SJSA1 (cell line): ENCODE measurements at regions not wholly inside any gene's neighbourhood (a gene's known extent, or its start where the extent isn't known, plus 50 kb on each side); places are given as distances from the start of the nearest gene placed in this dataset.
"Not testable (repeated sequence)": the region's sequence is repeated elsewhere in the genome, so short reads cannot be mapped to it uniquely, and the experiment has no call there.

Experiments used
- DNase-seq, 2 experiments: peaks; one replicate each; pipeline ENCODE4 v3.0.0-alpha.2; 2015 to 2020; ENCODE audit warnings: low spot score in 2 of 2, low read depth in 1 of 2
- H3K27ac ChIP-seq: fragments of 250-450 bp; sonication (Bioruptor Pico); 2 replicates; pipeline ENCODE4 v1.5.1; 2020; ENCODE audit warnings: mild to moderate bottlenecking, moderate library complexity
- H3K27me3 ChIP-seq: fragments of 250-450 bp; sonication (Bioruptor Pico); replicated peaks from 2 replicates; pipeline ENCODE4 v1.5.1; 2020; ENCODE audit warnings: mild to moderate bottlenecking, moderate library complexity
- H3K36me3 ChIP-seq: fragments of 250-450 bp; sonication (Bioruptor Pico); 2 replicates; pipeline ENCODE4 v1.5.1; 2020; ENCODE audit warnings: mild to moderate bottlenecking
- H3K4me1 ChIP-seq: fragments of 250-450 bp; sonication (Bioruptor Pico); replicated peaks from 2 replicates; pipeline ENCODE4 v1.6.1; 2021; ENCODE audit warnings: mild to moderate bottlenecking
- H3K4me3 ChIP-seq: fragments of 250-450 bp; sonication (Bioruptor Pico); 2 replicates; pipeline ENCODE4 v1.5.1; 2020; ENCODE audit warnings: mild to moderate bottlenecking
- H3K9me3 ChIP-seq: fragments of 250-450 bp; sonication (Bioruptor Pico); replicated peaks from 2 replicates; pipeline ENCODE4 v1.5.1; 2020; ENCODE audit warnings: mild to moderate bottlenecking

- Histone ChIP-seq H3K4me1 (no peaks in the 10 kb centered on the region), H3K9me3 (no peaks in the 10 kb centered on the region), H3K4me3 (no peak overlapping the region), H3K27ac (no peak overlapping the region), H3K36me3 (no peaks in the 10 kb centered on the region), H3K27me3 (no peaks in the 10 kb centered on the region)
- DNase-seq: no peak
Observed at GRCh38 chr5:53262348-53262970, 152.9 kb upstream of the MOCS2 start.

- DNase-seq: no peak
- Histone ChIP-seq H3K9me3 (no peaks in the 10 kb centered on the region), H3K27ac (no peak overlapping the region)
Observed at GRCh38 chr5:53263151-53263550, 153.6 kb upstream of the MOCS2 start.

GRCh38 chr5:53265043-53265442 is 155.5 kb upstream of the MOCS2 start:
- no peak overlapping the region for H3K27ac ChIP-seq
- H3K4me1 ChIP-seq: no peaks in the 10 kb centered on the region
- H3K9me3 ChIP-seq: no peaks in the 10 kb centered on the region
- no peaks in the 10 kb centered on the region for H3K27me3 ChIP-seq
- DNase-seq: no peak
- no peak overlapping the region for H3K4me3 ChIP-seq
- H3K36me3 ChIP-seq: no peaks in the 10 kb centered on the region

More at GRCh38 chr5:53263151-53263550, 153.6 kb upstream of the MOCS2 start:
- H3K27me3 ChIP-seq: no peaks in the 10 kb centered on the region
- H3K36me3 ChIP-seq: no peaks in the 10 kb centered on the region
- no peaks in the 10 kb centered on the region for H3K4me1 ChIP-seq
- H3K4me3 ChIP-seq: no peak overlapping the region

GRCh38 chr5:53268241-53268640 is 158.7 kb upstream of the MOCS2 start:
- H3K4me3 ChIP-seq, H3K27me3 ChIP-seq, H3K36me3 ChIP-seq, DNase-seq, H3K9me3 ChIP-seq, H3K4me1 ChIP-seq, H3K27ac ChIP-seq: not testable (repeated sequence)

DNA sequence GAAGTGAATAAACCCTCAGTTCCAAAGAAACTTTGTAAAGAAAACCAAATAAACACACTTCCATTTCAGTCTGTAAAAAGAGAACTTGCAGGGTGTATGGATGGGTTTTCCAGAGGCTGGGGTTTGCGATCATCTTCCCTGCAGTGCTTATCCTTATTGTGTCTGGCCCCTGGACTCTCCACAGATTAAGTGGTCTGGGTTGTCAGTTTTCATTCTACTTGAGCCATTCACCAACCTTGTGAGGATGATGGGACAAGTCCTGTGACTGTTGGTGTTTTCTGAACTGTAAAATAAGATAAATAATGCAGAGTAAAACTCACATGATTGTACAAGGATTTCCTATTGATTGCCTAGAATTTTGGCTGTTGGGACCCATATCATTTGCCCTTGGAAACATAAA is 166.1 kb upstream of the MOCS2 start:
- Histone ChIP-seq H3K9me3 (no peaks in the 10 kb centered on the region), H3K36me3 (no peaks in the 10 kb centered on the region), H3K27me3 (no peaks in the 10 kb centered on the region), H3K27ac (no peak overlapping the region), H3K4me3 (no peak overlapping the region), H3K4me1 (no peaks in the 10 kb centered on the region)
- DNase-seq: no peak

- Histone ChIP-seq H3K4me3 (no peak overlapping the region), H3K4me1 (no peaks in the 10 kb centered on the region), H3K36me3 (no peaks in the 10 kb centered on the region), H3K9me3 (no peaks in the 10 kb centered on the region), H3K27ac (no peak overlapping the region), H3K27me3 (no peaks in the 10 kb centered on the region)
- no peak for DNase-seq
Observed at GRCh38 chr5:53276825-53277224, 167.3 kb upstream of the MOCS2 start.

GRCh38 chr5:53277491-53277890 is 167.9 kb upstream of the MOCS2 start:
- DNase-seq: no peak
- no peaks in the 10 kb centered on the region for H3K9me3 ChIP-seq
- H3K4me3 ChIP-seq: no peak overlapping the region
- no peaks in the 10 kb centered on the region for H3K27me3 ChIP-seq
- H3K36me3 ChIP-seq: no peaks in the 10 kb centered on the region
- no peak overlapping the region for H3K27ac ChIP-seq
- no peaks in the 10 kb centered on the region for H3K4me1 ChIP-seq

DNA sequence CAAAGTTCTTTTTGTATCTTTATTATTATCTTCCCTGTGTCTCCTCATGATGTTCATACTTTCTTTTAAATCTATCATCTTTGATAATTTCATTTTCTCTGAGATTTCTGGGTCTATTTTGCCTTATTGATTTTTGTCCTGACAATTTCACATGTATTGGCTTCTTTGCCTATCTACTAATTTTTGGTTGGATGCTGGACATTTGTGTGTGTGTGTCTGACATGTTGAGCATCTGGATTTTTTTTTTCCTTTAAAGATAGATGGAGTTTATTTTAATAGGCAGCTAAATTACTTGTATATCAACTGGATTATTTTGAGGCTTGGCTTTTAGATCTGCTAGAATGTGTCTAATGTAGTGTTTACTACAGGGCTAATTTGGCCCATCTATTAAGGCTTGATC is 178.0 kb upstream of the MOCS2 start:
- Histone ChIP-seq H3K36me3 (no peaks in the 10 kb centered on the region), H3K4me1 (no peaks in the 10 kb centered on the region), H3K27ac (no peak overlapping the region), H3K9me3 (no peaks in the 10 kb centered on the region), H3K27me3 (no peaks in the 10 kb centered on the region), H3K4me3 (no peak overlapping the region)
- no peak for DNase-seq

GRCh38 chr5:53288511-53288910 is 179.0 kb upstream of the MOCS2 start:
- Histone ChIP-seq H3K4me1 (no peaks in the 10 kb centered on the region), H3K27ac (no peak overlapping the region), H3K4me3 (no peak overlapping the region), H3K9me3 (no peaks in the 10 kb centered on the region), H3K27me3 (no peaks in the 10 kb centered on the region), H3K36me3 (no peaks in the 10 kb centered on the region)
- DNase-seq: no peak

DNA sequence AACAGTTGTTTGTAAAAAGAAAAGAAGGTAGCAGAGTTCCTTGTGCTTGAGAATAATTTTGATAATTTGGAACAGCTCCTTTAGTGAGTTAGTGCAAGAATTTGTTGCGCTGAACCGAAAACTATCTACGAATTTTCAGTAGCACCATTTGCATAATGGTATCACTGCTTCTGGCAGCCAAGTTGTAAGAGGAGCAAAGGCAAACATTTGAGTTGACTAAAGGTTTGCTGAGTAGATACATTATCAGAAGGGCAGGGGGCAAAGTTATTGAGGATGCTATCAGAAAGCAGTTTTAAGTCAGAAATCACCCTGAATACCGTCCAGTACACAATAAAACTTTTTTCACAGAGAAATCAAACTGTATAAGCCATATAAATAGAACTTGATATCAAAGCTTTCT is 181.5 kb upstream of the MOCS2 start:
- H3K27ac ChIP-seq: no peak overlapping the region

DNA sequence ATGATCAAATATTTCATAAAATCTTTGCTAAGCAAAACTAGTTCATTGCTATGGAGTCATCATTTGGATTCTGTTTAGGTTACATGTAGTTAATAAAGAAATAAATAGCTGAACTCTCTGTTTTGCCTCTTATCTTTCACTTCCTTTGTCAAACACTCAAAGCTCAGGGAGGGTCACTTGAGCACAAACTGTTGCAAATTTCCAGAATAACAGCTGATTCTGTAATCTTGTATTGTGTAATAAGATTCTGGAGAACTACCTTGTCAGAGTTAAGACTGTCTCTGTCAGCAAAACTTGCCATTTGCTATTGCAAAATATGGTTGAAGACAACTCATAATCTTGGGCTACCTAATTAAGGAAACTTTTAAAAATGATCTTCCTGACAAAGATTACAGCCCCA is 182.0 kb upstream of the MOCS2 start:
- no peak for DNase-seq
- H3K9me3 ChIP-seq: no peaks in the 10 kb centered on the region

More for the DNA sequence above, 181.5 kb upstream of the MOCS2 start:
- H3K27me3 ChIP-seq: no peaks in the 10 kb centered on the region
- no peaks in the 10 kb centered on the region for H3K4me1 ChIP-seq
- no peak for DNase-seq
- H3K9me3 ChIP-seq: no peaks in the 10 kb centered on the region
- H3K4me3 ChIP-seq: no peak overlapping the region
- no peaks in the 10 kb centered on the region for H3K36me3 ChIP-seq

GRCh38 chr5:53298841-53299240 is 181.6 kb upstream of the FST start:
- no peaks in the 10 kb centered on the region for H3K27me3 ChIP-seq
- no peak for DNase-seq
- H3K27ac ChIP-seq: no peak overlapping the region
- H3K4me3 ChIP-seq: no peak overlapping the region
- peaks cover 5% of the 10 kb centered on the region; the same call in 1 of the 2 replicates for H3K4me1 ChIP-seq
- H3K9me3 ChIP-seq: no peaks in the 10 kb centered on the region
- no peaks in the 10 kb centered on the region for H3K36me3 ChIP-seq

More for the DNA sequence above, 182.0 kb upstream of the MOCS2 start:
- no peaks in the 10 kb centered on the region for H3K4me1 ChIP-seq
- H3K36me3 ChIP-seq: no peaks in the 10 kb centered on the region
- H3K4me3 ChIP-seq: no peak overlapping the region
- no peaks in the 10 kb centered on the region for H3K27me3 ChIP-seq
- H3K27ac ChIP-seq: no peak overlapping the region

- no peak overlapping the region for H3K4me3 ChIP-seq
- H3K36me3 ChIP-seq: no peaks in the 10 kb centered on the region
- H3K27ac ChIP-seq: peak overlapping the region; percentile 10; the same call in 1 of the 2 replicates
- peaks cover 5% of the 10 kb centered on the region; the same call in 1 of the 2 replicates for H3K4me1 ChIP-seq
- DNase-seq: no peak
- H3K27me3 ChIP-seq: no peaks in the 10 kb centered on the region
- H3K9me3 ChIP-seq: no peaks in the 10 kb centered on the region
Observed at GRCh38 chr5:53302529-53302928, 177.9 kb upstream of the FST start.

DNA sequence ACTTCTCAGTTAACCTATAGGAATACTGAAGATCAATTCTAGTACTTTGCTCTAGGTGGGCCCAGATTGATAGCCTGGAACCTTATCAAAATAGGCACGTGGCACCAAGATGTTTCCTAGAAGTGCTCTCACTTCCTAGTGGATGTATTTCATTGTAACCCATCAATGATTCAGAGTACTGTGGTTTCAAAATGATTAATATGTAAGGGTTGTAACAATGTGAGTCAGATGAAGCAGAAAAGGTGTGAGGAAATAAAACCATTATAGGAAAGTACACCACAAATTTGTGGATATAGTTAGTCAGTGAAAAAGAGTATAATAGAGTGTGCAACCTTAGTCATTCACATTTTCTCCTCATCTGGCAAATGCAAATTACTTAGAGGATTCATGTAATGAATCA is 177.3 kb upstream of the FST start:
- Histone ChIP-seq H3K9me3 (no peaks in the 10 kb centered on the region), H3K27ac (peak overlapping the region; percentile 10; the same call in 1 of the 2 replicates), H3K36me3 (no peaks in the 10 kb centered on the region), H3K4me1 (peaks cover 5% of the 10 kb centered on the region; the same call in 1 of the 2 replicates), H3K27me3 (no peaks in the 10 kb centered on the region), H3K4me3 (no peak overlapping the region)
- DNase-seq: no peak

DNA sequence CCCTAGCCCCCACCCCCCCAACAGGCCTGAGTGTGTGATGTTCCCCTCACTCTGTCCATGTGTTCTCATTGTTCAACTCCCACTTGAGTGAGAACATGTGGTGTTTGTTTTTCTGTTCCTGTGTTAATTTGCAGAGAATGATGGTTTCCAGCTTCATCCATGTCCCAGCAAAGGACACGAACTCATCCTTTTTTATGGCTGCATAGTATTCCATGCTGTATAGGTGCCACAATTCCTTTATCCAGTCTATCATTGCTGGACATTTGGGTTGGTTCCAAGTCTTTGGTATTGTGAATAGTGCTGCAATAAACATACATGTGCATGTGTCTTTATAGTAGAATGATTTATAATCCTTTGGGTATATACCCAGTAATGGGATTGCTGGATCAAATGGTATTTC is 175.1 kb upstream of the FST start:
- not testable (repeated sequence) for H3K4me1 ChIP-seq, H3K27ac ChIP-seq, H3K9me3 ChIP-seq, H3K27me3 ChIP-seq, H3K36me3 ChIP-seq, H3K4me3 ChIP-seq, DNase-seq
